Uterus (tissue), 2 donors: ENCODE measurements at regions not wholly inside any gene's neighbourhood (a gene's known extent, or its start where the extent isn't known, plus 50 kb on each side); places are given as distances from the start of the nearest gene placed in this dataset.

Experiments used
- CTCF ChIP-seq, 4 experiments: fragments of 200-600 bp in 2 of 4; fragments of 450-650 bp in 2 of 4; sonication (generic) in 2 of 4; IDR thresholded peaks; one replicate each; pipeline ENCODE4 v1.5.1; 2016 to 2019; ENCODE audit warnings: antibody characterized with exemption in 4 of 4, mild to moderate bottlenecking in 2 of 4, moderate library complexity in 1 of 4
- POLR2A ChIP-seq, 2 donors: fragments of 450-650 bp; IDR thresholded peaks; one replicate each; pipeline ENCODE4 v1.6.1; 2016; ENCODE audit warnings: antibody characterized with exemption in 2 of 2, mild to moderate bottlenecking in 1 of 2, moderate library complexity in 1 of 2

GRCh38 chr5:87788416-87788815 is 375.7 kb upstream of the CCNH start:
- TF ChIP-seq CTCF (IDR thresholded peaks at IDR 0.05) (no peak), POLR2A (IDR thresholded peaks at IDR 0.05) (no peak)
